HG03342 (cell line): ENCODE measurements at regions not wholly inside any gene's neighbourhood (a gene's known extent, or its start where the extent isn't known, plus 50 kb on each side); places are given as distances from the start of the nearest gene placed in this dataset.

Source experiments
- ATAC-seq: cut with Tn5 transposase; IDR thresholded peaks from one replicate; pipeline ENCODE4 v1.9.1; 2021; ENCODE audit warnings: mild to moderate bottlenecking, moderate library complexity; ENCODE audit not compliant: unreplicated experiment

- no peak for ATAC-seq
Observed at GRCh38 chr2:212712991-212713390, 174.4 kb upstream of the ERBB4 start.

- no peak for ATAC-seq
Observed at GRCh38 chr2:212712466-212712865, 173.9 kb upstream of the ERBB4 start.

- ATAC-seq, result no peak
Observed at GRCh38 chr2:212711856-212712255, 173.3 kb upstream of the ERBB4 start.

GRCh38 chr2:212709280-212709679 lies 170.7 kb upstream of the ERBB4 start:
- ATAC-seq, result no peak

- ATAC-seq, result no peak
Observed at GRCh38 chr2:212708355-212708754, 169.8 kb upstream of the ERBB4 start.

- no peak for ATAC-seq
Observed at GRCh38 chr2:212695426-212695825, 156.8 kb upstream of the ERBB4 start.

GRCh38 chr2:212694398-212694797 lies 155.8 kb upstream of the ERBB4 start:
- no peak for ATAC-seq

GRCh38 chr2:212692466-212692865 lies 153.9 kb upstream of the ERBB4 start:
- no peak for ATAC-seq

GRCh38 chr2:212686285-212686895 lies 147.8 kb upstream of the ERBB4 start:
- peak; percentile 70 for ATAC-seq

- ATAC-seq, result no peak
Observed at GRCh38 chr2:212683346-212684097, 144.9 kb upstream of the ERBB4 start.

- no peak for ATAC-seq
Observed at GRCh38 chr2:212682937-212683336, 144.3 kb upstream of the ERBB4 start.

GRCh38 chr2:212677466-212677865 lies 138.9 kb upstream of the ERBB4 start:
- ATAC-seq, result no peak

GRCh38 chr2:212672186-212672585 lies 133.6 kb upstream of the ERBB4 start:
- no peak for ATAC-seq

GRCh38 chr2:212669761-212670160 lies 131.2 kb upstream of the ERBB4 start:
- ATAC-seq, result no peak

GRCh38 chr2:212667751-212668316 lies 129.2 kb upstream of the ERBB4 start:
- no peak for ATAC-seq

- ATAC-seq, result no peak
Observed at GRCh38 chr2:212665948-212666347, 127.3 kb upstream of the ERBB4 start.

GRCh38 chr2:212659441-212659840 lies 120.8 kb upstream of the ERBB4 start:
- ATAC-seq, result no peak

GRCh38 chr2:212649646-212650045 lies 111.0 kb upstream of the ERBB4 start:
- no peak for ATAC-seq

GRCh38 chr2:212646698-212647366 lies 108.2 kb upstream of the ERBB4 start:
- ATAC-seq, result no peak

GRCh38 chr2:212644195-212644837 lies 105.7 kb upstream of the ERBB4 start:
- no peak for ATAC-seq

GRCh38 chr2:212640428-212640827 lies 101.8 kb upstream of the ERBB4 start:
- no peak for ATAC-seq
